GM18867 (cell line): ENCODE measurements at regions not wholly inside any gene's neighbourhood (a gene's known extent, or its start where the extent isn't known, plus 50 kb on each side); places are given as distances from the start of the nearest gene placed in this dataset.

Experiments used
- ATAC-seq: cut with Tn5 transposase; IDR thresholded peaks from one replicate; pipeline ENCODE4 v1.9.1; 2021; ENCODE audit warnings: mild to moderate bottlenecking, moderate library complexity; ENCODE audit not compliant: unreplicated experiment

DNA sequence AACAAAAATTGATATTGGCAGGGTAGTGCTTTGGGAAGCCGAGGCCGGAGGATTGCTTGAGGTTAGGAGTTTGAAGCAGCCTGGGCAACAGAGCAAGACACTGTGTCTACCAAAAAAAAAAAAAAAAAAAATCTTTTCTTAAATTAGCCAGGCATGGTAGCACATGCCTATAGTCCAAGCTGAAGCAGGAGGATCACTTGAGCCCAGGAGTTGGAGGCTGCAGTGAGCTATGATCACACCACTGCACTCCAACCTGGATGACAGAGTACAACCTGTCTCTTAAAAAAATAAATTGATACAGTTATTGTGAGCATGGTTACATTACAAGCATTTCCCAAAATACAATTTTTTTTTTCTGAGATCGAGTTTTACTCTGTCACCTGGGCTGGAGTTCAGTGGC, 59.4 kb upstream of the SVIL start:
- ATAC-seq, result no peak

DNA sequence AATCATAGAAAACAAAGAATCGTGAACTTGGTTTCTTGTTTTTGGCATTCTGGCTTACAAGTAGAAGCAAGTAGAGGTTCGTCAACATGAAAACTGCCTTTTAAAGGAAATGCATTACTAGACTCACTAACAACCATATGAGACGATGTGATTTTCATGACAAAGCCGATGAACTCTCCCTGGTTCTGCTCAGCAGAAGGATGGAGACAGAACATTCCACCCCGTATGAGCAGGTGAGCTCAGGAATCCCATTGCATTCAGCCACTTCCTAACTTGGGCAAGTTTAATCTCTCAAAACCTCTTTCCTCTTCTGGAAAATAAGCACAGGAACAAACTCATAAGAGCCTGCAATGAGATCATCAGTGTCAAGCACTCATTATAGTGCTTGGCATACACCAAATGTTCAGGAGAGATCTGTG, 57.4 kb upstream of the SVIL start:
- ATAC-seq, result no peak

DNA sequence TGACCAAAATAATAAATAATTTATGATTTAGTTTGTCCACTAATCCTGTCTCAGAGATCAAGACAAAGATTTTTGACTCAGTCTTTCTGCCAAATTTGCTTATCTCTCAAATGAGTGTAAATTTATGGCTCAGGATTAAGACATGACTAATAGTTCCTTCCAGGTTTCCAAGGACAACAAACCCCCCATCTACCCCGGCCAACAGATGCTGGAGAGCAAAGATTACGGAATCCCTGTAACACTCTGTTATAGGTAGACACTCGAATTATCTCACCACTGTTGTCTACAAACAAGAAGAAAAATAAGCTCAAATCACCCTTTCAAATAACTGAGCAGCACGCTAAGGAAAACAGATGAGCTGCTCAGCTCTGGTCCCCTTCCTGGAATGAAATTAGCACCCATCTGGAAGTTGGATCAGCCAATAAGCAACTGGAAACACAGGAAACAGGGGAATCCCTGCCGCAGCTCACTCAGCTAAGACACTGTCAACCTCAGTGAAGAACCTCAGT, 56.8 kb upstream of the SVIL start:
- ATAC-seq, result no peak

DNA sequence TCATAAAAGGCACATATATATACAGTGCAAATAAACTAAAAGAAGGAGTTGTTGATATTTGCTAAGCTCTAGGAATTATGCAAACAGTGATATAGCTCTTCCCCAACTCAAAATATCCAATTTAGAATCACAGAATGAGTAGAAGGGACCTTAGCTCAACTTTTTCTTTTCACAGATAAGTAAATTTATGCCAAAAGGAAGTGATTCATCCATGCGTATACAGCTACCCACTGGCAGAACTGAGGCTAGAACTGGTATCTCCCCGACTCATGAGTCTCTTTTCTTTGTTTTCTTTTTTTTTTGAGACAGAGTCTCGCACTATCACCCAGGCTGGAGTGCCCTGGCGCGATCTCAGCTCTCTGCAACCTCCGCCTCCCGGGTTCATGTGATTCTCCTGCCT, 54.2 kb upstream of the SVIL start:
- ATAC-seq, result no peak

DNA sequence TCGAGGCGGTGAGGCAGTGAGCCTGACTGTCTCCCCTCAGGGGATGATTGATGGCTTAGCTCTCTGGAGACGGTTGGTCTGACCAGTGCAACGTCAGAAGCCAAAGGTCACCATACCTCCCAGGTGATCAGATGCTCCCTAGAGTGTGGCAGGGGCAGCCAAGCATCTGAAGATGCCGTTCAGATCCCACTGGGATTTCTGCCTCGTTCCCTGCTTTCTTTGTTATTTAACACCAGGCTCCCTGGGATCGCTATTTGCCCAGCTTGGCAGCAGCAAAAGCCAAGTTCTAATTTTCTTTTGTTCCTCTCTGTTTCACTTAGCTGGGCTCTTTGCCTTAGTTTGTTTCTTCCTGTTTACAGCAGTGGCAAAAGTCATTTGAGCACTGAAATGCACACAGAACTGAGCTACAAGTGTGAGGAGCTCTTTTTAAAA, 53.5 kb upstream of the SVIL start:
- ATAC-seq, result no peak

DNA sequence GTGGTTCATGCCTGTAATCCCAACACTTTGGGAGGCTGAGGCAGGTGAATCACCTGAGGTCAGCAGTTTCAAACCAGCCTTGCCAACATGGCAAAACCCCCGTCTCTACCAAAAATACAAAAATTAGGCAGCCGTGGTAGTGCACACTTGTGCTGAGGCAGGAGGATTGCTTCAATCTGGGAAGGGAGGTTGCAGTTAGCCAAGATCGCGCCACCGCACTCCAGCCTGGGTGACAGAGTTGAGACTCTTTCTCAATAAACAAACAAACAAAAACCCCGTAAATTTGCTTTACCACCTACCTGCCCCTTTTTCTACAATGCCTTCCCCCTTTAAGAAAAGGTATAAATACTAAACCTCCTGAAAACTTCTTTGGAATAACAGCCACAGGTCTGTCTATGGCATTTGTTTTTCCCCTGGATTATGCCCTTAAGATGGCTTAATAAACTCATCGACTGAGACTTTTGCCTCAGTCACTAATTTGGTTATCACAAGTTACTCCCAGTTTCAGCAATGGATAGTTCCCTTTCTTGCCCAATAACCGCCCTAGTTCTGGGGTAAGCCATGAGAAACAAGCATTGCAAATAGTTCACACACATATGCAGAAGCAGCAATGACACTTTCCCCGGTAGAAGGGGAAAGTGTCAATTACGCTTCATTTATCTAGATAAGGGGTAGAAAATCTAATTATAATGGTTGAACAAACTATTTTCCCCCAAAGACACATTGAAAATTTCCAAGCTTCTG, 52.8 kb upstream of the SVIL start:
- ATAC-seq, result no peak

DNA sequence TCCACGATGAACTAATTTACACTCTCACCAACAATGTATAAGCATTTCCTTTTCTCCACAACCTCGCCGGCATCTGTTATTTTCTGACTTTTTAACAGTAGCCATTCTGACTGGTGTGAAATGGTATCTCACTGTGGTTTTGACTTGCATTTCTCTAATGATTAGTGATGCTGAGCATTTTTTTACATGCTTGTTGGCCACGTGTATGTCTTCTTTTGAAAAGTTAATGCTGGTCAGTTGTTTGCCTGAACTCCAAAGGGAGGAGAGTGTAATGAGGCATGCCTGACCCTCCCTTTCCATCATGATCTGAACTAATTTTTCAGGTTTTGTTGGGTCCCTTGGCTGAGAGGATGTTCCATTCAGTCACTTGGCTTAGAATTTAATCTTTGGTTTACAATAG, 50.7 kb upstream of the SVIL start:
- no peak for ATAC-seq
